Breast epithelium (tissue), 4 donors: ENCODE measurements at regions not wholly inside any gene's neighbourhood (a gene's known extent, or its start where the extent isn't known, plus 50 kb on each side); places are given as distances from the start of the nearest gene placed in this dataset.

Experiments used
- DNase-seq, 2 donors: peaks; one replicate each; pipeline ENCODE4 v3.0.0-alpha.2; 2019; ENCODE audit warnings: low spot score in 2 of 2
- H3K27ac ChIP-seq, 2 donors: fragments of 200-600 bp; sonication (generic) in 1 of 2; one replicate each; pipeline ENCODE4 v1.5.1; 2016 to 2019; ENCODE audit warnings: mild to moderate bottlenecking in 1 of 2
- H3K27me3 ChIP-seq, 2 donors: fragments of 200-600 bp; sonication (generic) in 1 of 2; one replicate each; pipeline versions ENCODE4 v1.5.1 to v1.6.0; 2017 to 2019; ENCODE audit warnings: control low read depth in 1 of 2, mild to moderate bottlenecking in 1 of 2
- H3K36me3 ChIP-seq: fragments of 200-600 bp; one replicate; pipeline ENCODE4 v1.5.1; 2019
- H3K4me1 ChIP-seq, 2 donors: fragments of 200-600 bp; sonication (generic); one replicate each; pipeline ENCODE4 v1.5.1; 2016 to 2019; ENCODE audit warnings: control low read depth in 1 of 2
- H3K4me3 ChIP-seq, 3 donors: fragments of 200-600 bp; sonication (generic); 1 replicate in 2 of 3; 2 replicates in 1 of 3; pipeline ENCODE4 v1.5.1; 2016 to 2019; ENCODE audit warnings: mild to moderate bottlenecking in 3 of 3, moderate library complexity in 2 of 3
- H3K9me3 ChIP-seq, 2 donors: fragments of 200-600 bp; sonication (generic) in 1 of 2; one replicate each; pipeline ENCODE4 v1.5.1; 2016 to 2019; ENCODE audit warnings: control low read depth in 1 of 2
- CTCF ChIP-seq, 3 donors: fragments of 450-650 bp; IDR thresholded peaks; one replicate each; pipeline ENCODE4 v1.5.1; 2016 to 2017; ENCODE audit warnings: antibody characterized with exemption in 3 of 3, mild to moderate bottlenecking in 3 of 3, moderate library complexity in 3 of 3
- POLR2A ChIP-seq: fragments of 450-650 bp; IDR thresholded peaks from one replicate; pipeline ENCODE4 v1.6.1; 2016; ENCODE audit warnings: antibody characterized with exemption, mild to moderate bottlenecking, moderate library complexity
- POLR2AphosphoS5 ChIP-seq, 3 donors: sonication (generic); formaldehyde crosslinking; IDR thresholded peaks; one replicate each; pipeline ENCODE4 v1.6.1; 2017; ENCODE audit warnings: antibody characterized with exemption in 3 of 3
- intact Hi-C: fragments of 100-400 bp; cut with DNase I; formaldehyde crosslinking; loops from one replicate; pipeline ENCODE4 v1.15.1; 2023; ENCODE audit warnings: low total_unique reads

GRCh38 chr4:149972407-149972806 is 105.8 kb upstream of the DCLK2 start:
- Histone ChIP-seq H3K4me3 (no peak overlapping the region), H3K9me3 (no peaks in the 10 kb centered on the region), H3K36me3 (no peaks in the 10 kb centered on the region), H3K27ac (no peak overlapping the region), H3K27me3 (no peaks in the 10 kb centered on the region), H3K4me1 (no peaks in the 10 kb centered on the region)
- intact Hi-C loops = no loop called here
- DNase-seq = no peak
- no peak for TF ChIP-seq POLR2AphosphoS5 (IDR thresholded peaks at IDR 0.05)
- TF ChIP-seq CTCF (IDR thresholded peaks at IDR 0.05) = no peak
- TF ChIP-seq POLR2A = no peak

GRCh38 chr4:149973181-149973580 is 105.1 kb upstream of the DCLK2 start:
- Histone ChIP-seq H3K4me3 (no peak overlapping the region), H3K4me1 (no peaks in the 10 kb centered on the region), H3K27ac (no peak overlapping the region), H3K9me3 (no peaks in the 10 kb centered on the region), H3K27me3 (no peaks in the 10 kb centered on the region), H3K36me3 (no peaks in the 10 kb centered on the region)
- no peak for DNase-seq
- no peak for TF ChIP-seq POLR2A
- TF ChIP-seq POLR2AphosphoS5 (IDR thresholded peaks at IDR 0.05) = no peak
- no peak for TF ChIP-seq CTCF (IDR thresholded peaks at IDR 0.05)
- intact Hi-C loops = no loop called here

- intact Hi-C loops = no loop called here
- H3K4me1 ChIP-seq = no peaks in the 10 kb centered on the region
- no peak overlapping the region for H3K27ac ChIP-seq
- H3K4me3 ChIP-seq = no peak overlapping the region
- no peaks in the 10 kb centered on the region for H3K9me3 ChIP-seq
- H3K36me3 ChIP-seq = no peaks in the 10 kb centered on the region
- H3K27me3 ChIP-seq = no peaks in the 10 kb centered on the region
- no peak for DNase-seq
- TF ChIP-seq CTCF (IDR thresholded peaks at IDR 0.05) (no peak), POLR2A (no peak), POLR2AphosphoS5 (IDR thresholded peaks at IDR 0.05) (no peak)
Observed at GRCh38 chr4:149975172-149975571, 103.1 kb upstream of the DCLK2 start.

GRCh38 chr4:149980121-149980682 is 98.0 kb upstream of the DCLK2 start:
- TF ChIP-seq POLR2A = no peak
- no peak overlapping the region for H3K4me3 ChIP-seq
- DNase-seq = no peak
- H3K4me1 ChIP-seq = no peaks in the 10 kb centered on the region
- H3K27me3 ChIP-seq = no peaks in the 10 kb centered on the region
- H3K36me3 ChIP-seq = no peaks in the 10 kb centered on the region
- no peaks in the 10 kb centered on the region for H3K9me3 ChIP-seq
- intact Hi-C loops = no loop called here
- no peak overlapping the region for H3K27ac ChIP-seq

- no peak overlapping the region for H3K27ac ChIP-seq
- no peaks in the 10 kb centered on the region for H3K9me3 ChIP-seq
- intact Hi-C loops = no loop called here
- no peaks in the 10 kb centered on the region for H3K27me3 ChIP-seq
- TF ChIP-seq CTCF (IDR thresholded peaks at IDR 0.05) = peak; percentile 36 to 66 (median 65)
- TF ChIP-seq POLR2A = no peak
- no peaks in the 10 kb centered on the region for H3K36me3 ChIP-seq
- no peak overlapping the region for H3K4me3 ChIP-seq
- DNase-seq = peak in 1 of 2 donors; percentile 53
- H3K4me1 ChIP-seq = no peaks in the 10 kb centered on the region
Observed at GRCh38 chr4:149980941-149981340, 97.3 kb upstream of the DCLK2 start.

- Histone ChIP-seq H3K9me3 (no peaks in the 10 kb centered on the region), H3K36me3 (no peaks in the 10 kb centered on the region), H3K4me1 (no peaks in the 10 kb centered on the region), H3K27me3 (no peaks in the 10 kb centered on the region), H3K27ac (no peak overlapping the region), H3K4me3 (no peak overlapping the region)
- intact Hi-C loops = no loop called here
- DNase-seq = no peak
- TF ChIP-seq CTCF (IDR thresholded peaks at IDR 0.05) = no peak
- TF ChIP-seq POLR2A = no peak
- no peak for TF ChIP-seq POLR2AphosphoS5 (IDR thresholded peaks at IDR 0.05)
Observed at GRCh38 chr4:149983401-149983800, 94.8 kb upstream of the DCLK2 start.
